Prostate gland (tissue), 2 donors: ENCODE measurements at regions not wholly inside any gene's neighbourhood (a gene's known extent, or its start where the extent isn't known, plus 50 kb on each side); places are given as distances from the start of the nearest gene placed in this dataset.

Experiments
- POLR2A ChIP-seq: fragments of 450-650 bp; IDR thresholded peaks from one replicate; pipeline ENCODE4 v1.6.1; 2016; ENCODE audit warnings: antibody characterized with exemption, mild to moderate bottlenecking
- POLR2AphosphoS5 ChIP-seq: sonication (generic); formaldehyde crosslinking; IDR thresholded peaks from one replicate; pipeline ENCODE4 v1.6.1; 2017; ENCODE audit warnings: antibody characterized with exemption
- TF ChIP-seq, protein P1 (sequence below), 4 experiments: fragments of 200-600 bp in 2 of 4; fragments of 450-650 bp in 2 of 4; sonication (generic) in 2 of 4; IDR thresholded peaks; 1 replicate in 3 of 4; 2 replicates in 1 of 4; pipeline ENCODE4 v1.5.1; 2016 to 2019; ENCODE audit warnings: antibody characterized with exemption in 4 of 4, mild to moderate bottlenecking in 2 of 4, moderate library complexity in 2 of 4

DNA sequence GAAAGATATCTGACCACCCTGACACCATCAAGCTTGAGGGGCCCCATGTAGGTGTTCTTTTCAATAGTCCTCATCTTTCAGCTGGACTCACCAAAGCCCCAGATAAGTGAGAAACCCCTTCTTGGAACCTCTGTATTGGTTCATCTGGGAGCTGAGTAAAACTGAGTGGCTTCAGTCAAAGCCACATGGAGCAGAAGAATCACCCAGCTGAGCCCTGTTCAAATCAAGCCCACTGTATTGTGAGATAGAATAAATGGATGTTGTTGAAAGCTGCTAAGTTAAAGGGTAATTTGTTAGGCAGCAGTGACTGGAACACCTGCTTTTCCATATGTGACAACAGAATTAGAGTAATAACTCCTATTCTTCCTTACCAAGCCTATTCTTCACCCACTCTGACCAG lies 64.8 kb upstream of the SDK1 start:
- TF ChIP-seq POLR2AphosphoS5 = no peak
- TF ChIP-seq, protein P1, sequence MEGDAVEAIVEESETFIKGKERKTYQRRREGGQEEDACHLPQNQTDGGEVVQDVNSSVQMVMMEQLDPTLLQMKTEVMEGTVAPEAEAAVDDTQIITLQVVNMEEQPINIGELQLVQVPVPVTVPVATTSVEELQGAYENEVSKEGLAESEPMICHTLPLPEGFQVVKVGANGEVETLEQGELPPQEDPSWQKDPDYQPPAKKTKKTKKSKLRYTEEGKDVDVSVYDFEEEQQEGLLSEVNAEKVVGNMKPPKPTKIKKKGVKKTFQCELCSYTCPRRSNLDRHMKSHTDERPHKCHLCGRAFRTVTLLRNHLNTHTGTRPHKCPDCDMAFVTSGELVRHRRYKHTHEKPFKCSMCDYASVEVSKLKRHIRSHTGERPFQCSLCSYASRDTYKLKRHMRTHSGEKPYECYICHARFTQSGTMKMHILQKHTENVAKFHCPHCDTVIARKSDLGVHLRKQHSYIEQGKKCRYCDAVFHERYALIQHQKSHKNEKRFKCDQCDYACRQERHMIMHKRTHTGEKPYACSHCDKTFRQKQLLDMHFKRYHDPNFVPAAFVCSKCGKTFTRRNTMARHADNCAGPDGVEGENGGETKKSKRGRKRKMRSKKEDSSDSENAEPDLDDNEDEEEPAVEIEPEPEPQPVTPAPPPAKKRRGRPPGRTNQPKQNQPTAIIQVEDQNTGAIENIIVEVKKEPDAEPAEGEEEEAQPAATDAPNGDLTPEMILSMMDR (IDR thresholded peaks at IDR 0.05) = no peak
- no peak for TF ChIP-seq POLR2A
